Peyer's patch (tissue), 4 donors: ENCODE measurements at regions not wholly inside any gene's neighbourhood (a gene's known extent, or its start where the extent isn't known, plus 50 kb on each side); places are given as distances from the start of the nearest gene placed in this dataset.

ENCODE experiments used
- CTCF ChIP-seq, 6 experiments: fragments of 450-650 bp in 4 of 6; fragments of 200-600 bp in 2 of 6; sonication (generic) in 1 of 6; IDR thresholded peaks; one replicate each; pipeline ENCODE4 v1.5.1; 2017 to 2019; ENCODE audit warnings: antibody characterized with exemption in 6 of 6, mild to moderate bottlenecking in 3 of 6, moderate library complexity in 1 of 6
- POLR2A ChIP-seq, 2 donors: fragments of 450-650 bp; IDR thresholded peaks; one replicate each; pipeline ENCODE4 v1.5.1; 2017; ENCODE audit warnings: antibody characterized with exemption in 2 of 2, mild to moderate bottlenecking in 2 of 2, moderate library complexity in 2 of 2

- TF ChIP-seq CTCF (IDR thresholded peaks at IDR 0.05), result no peak
- no peak for TF ChIP-seq POLR2A (IDR thresholded peaks at IDR 0.05)
Observed at GRCh38 chr10:121409466-121410104, 188.7 kb downstream of the FGFR2 start.
